ENCODE measurements at regions not wholly inside any gene's neighbourhood (a gene's known extent, or its start where the extent isn't known, plus 50 kb on each side); places are given as distances from the start of the nearest gene placed in this dataset.

- DNase-seq (ENCODE audit: low read depth) = no peak
Observed at GRCh38 chr12:92360543-92360942, 214.9 kb upstream of the BTG1 start.

DNA sequence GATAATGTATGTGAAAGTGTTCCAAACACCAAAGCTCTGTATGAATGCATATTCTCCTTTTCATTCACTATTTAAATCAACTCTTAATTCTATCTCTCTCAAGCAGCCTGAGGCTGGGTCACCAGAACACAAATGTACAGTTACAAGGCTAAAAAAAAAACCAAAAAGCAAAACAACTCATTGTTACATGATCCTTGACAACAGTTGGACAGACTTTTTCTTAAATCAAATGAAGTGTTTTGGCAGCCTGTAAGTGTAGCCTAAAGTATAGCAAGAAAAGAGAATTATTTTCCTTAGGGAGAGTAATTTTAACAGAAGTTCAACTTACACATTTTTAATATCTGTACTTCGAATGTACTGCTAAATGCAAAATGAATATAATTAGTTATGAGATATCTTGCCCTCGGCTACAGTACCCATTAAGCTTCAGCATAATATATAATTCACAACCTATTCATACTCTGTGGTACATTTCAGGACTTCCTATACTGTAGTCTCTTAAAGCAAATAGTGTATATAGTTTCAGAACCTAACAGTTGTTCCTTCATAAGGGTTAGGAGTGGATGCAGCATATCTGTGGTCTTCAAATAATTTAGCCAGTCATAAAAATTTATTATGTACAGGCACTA, 214.0 kb upstream of the BTG1 start:
- DNase-seq (ENCODE audit: low read depth) = no peak

DNA sequence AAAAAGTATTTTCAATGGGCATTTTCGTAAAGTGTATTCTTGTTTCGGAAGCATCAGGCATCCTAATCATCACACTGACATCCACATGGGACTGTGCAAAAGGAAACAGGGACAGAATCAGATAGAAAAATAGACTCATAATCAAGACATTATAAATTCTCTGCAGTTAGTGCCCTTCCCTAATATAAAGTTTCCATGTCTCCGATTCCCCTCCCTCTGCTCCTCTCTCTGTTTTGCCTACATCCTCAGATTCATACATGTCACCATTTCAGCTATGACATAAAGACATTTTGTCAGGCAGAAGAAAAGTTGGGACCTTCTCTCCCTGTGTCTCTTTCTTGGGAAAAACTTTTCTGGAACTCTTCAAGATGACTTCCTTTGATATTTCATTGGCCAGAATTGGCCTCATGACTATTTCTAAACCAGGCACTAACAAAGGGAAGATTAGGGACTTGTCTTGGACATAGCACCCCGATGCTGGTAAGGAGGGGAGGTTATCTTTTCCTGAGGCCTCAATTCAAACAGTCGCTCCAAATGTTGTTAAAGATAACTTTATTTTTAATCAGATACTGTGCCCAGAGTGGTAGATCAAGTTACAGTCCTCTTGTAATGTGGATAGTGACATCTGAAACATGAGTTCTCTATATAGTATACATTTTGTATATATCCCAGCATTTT, 212.1 kb upstream of the BTG1 start:
- no peak for DNase-seq (ENCODE audit: low read depth)

- no peak for DNase-seq (ENCODE audit: low read depth)
Observed at GRCh38 chr12:92356425-92356824, 210.8 kb upstream of the BTG1 start.

DNA sequence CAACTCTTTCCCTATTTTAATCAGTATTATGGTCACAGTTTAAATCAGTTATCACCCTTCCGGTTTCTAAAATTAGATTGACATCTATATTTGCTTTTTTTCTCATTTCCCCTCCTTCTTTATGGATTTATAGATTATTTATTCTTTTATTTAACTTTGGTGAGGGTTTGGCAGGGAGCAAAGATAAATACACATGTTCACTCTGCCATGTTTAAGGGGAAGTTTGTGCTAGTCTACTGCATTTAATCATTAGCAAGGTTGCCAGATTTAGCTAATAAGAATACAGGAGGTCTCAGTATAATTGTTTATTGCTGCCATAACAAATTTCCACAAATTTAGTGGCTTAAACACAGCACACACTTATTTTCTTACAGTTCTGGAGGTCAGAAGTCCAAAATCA, 204.0 kb upstream of the BTG1 start:
- no peak for DNase-seq (ENCODE audit: low read depth)

- no peak for DNase-seq (ENCODE audit: low read depth)
Observed at GRCh38 chr12:92342574-92342973, 196.9 kb upstream of the BTG1 start.

DNA sequence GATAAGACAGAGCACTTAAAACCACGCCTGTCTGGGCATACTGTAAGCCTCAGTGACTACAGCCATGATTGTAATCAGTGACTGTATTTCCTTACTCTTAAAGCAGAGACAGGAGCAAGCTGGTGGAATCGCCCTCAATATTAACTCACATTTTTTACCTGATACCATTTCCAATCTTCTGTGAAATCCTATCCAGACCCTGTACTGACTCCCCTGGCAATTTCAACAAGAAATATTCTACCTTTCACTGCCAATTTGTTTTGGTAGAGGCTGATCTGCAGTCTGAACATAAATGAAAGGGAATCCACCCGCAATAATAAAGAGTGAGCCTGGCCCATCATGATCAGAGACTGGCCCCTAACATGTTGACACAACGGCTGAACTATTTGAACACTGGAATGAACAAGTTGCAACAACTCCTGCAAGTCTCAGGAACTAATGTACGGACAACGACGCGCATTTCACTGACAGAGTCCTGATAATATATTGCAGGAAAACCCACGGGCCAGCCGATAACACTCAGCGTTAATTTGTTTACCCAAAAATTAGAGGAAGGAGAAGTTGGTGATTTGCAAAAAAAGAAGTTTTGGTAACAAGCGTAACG, 195.5 kb upstream of the BTG1 start:
- no peak for DNase-seq (ENCODE audit: low read depth)

- no peak for DNase-seq (ENCODE audit: low read depth)
Observed at GRCh38 chr12:92340441-92341064, 194.9 kb upstream of the BTG1 start.

GRCh38 chr12:92340003-92340402, 194.4 kb upstream of the BTG1 start:
- DNase-seq (ENCODE audit: low read depth) = no peak

- no peak for DNase-seq (ENCODE audit: low read depth)
Observed at GRCh38 chr12:92339198-92339821, 193.7 kb upstream of the BTG1 start.

- DNase-seq (ENCODE audit: low read depth) = no peak
Observed at GRCh38 chr12:92338671-92339070, 193.0 kb upstream of the BTG1 start.

DNA sequence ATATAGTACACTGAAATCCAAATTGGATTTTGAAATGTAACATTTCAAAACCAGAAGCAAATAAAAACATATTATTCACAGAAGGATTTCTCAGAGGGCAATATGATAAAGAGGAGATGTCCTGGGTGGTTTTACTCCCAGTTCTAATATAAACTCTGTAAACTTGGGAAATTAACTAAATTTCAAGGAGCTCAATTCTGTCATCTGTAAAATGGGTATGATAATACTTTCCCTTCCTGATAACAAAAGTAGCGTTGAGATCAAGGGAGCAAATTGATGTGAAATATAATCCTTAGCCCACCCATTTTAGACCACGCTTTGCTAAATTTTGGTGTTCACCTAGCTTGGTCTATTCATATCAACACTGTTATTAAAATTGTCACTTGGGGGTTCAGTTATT, 192.5 kb upstream of the BTG1 start:
- no peak for DNase-seq (ENCODE audit: low read depth)

DNA sequence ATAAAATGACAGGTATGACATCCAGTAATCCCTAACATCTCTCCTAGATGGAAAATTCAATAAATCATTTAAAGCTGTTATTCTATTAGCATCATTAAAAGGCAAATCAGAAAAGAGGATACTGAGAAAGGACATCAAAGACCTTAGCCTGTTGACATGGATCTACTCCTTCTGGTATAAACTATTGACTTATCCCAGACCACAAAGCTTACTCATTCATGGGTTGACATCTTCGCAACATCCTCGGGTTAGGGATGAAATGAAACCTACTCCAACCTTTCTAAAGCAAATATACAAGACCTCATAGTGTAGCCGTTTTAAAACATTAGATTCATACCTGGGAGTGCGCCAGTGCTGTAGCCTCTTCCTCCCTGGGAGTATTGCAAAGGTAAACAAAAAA, 191.5 kb upstream of the BTG1 start:
- DNase-seq (ENCODE audit: low read depth) = no peak

DNA sequence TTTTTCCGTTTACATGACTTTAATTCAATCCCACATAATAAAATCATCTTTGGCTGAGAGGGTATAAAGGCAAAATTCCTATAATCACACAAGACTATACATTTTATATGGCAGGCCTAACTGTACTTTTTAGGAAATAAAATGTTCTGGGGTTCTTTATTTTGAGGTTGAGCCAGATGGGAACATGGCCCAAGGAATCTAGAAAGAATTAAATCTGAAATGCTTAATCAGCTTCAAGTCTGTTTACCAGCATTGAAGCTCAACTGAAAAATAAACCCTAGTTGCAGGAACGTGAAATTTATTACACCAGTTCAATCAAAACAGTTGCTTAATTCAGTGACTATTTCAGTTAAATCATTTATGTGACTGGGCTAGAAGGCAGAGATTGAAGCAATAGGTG, 191.0 kb upstream of the BTG1 start:
- no peak for DNase-seq (ENCODE audit: low read depth)

DNA sequence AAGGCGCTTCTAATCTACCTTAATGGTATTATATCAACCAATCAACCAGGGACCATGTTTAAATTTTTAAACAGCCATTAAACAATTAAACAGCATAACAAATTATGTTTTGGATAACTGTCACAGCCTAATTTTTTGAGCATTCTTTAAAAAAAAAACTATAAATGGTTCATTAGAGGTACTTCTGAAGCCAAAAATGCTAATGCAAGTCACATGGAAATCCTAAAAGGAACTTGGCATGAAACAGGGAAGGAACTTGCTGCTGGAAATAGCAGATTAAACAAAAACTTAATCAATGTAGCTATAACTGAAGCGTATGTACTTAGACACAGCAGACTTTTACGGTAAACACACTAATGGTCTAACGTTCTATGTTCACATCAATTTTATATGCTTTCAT, 190.2 kb upstream of the BTG1 start:
- no peak for DNase-seq (ENCODE audit: low read depth)

DNA sequence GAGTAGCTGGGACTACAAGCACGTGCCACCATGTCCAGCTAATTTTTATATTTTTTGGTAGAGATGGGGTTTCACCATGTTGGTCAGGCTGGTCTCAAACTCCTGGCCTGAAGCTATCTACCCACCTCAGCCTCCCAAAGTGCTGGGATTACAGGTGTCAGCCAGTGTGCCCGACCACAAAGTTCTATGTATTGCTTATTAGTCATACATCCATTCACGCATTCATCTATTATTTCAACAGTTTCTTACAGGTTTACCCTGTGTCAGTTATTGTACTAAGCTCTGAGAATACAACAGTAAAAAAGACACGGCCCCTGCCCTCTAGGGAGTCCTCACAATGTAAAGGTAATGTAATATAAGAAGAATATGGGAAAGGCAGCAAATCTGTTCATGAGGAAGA, 188.9 kb upstream of the BTG1 start:
- DNase-seq (ENCODE audit: low read depth) = no peak

- no peak for DNase-seq (ENCODE audit: low read depth)
Observed at GRCh38 chr12:92332552-92332951, 186.9 kb upstream of the BTG1 start.

DNA sequence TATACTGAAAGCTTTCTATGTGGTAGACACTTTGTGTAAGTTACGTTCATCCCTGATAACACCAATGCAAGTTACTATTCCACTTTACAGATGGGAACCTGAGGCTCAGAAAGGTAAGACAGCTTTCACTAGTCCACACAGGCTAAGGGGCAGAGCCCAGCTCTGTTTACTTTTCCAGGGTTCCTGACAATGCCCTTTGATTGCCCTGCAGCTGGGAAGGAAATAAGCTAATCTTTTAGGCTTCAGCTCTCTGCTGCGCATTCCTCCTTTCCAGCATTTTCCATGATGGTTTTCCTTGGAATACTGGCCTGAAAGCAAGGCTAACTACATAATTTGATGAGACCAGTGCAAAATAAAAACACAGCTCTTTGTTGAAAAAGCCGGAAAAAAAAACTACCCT, 185.7 kb upstream of the BTG1 start:
- DNase-seq (ENCODE audit: low read depth) = no peak

- DNase-seq (ENCODE audit: low read depth) = no peak
Observed at GRCh38 chr12:92330654-92331053, 185.0 kb upstream of the BTG1 start.

- no peak for DNase-seq (ENCODE audit: low read depth)
Observed at GRCh38 chr12:92326877-92327276, 181.2 kb upstream of the BTG1 start.

DNA sequence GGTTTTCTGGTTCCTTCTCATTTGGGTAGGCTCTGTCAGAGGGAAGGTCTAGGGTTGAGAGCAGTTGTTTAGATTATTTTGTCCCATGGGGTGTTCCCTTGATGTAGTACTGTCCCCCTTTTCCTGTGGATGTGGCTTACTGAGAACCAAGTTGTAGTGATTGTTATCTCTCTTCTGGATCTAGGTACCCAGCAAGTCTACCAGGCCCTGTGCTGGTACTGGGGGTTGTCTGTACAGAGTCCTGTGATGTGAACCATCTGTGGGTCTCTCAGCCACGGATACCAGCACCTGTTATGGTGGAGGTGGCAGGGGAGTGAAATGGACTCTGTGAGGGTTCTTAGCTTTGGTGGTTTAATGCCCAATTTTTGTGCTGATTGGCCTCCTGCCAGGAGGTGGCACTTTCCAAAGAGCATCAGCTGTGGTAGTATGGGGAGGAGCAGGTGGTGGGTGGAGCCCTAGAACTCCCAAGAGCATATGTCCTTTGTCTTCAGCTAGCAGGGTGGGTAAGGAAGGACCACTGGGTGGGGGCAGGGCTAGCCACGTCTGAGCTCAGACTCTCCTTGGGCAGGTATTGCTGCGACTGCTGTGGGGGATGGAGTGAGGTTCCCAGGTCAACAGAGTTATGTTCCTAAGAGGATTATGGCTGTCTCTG, 179.3 kb upstream of the BTG1 start:
- no peak for DNase-seq (ENCODE audit: low read depth)

- DNase-seq (ENCODE audit: low read depth) = no peak
Observed at GRCh38 chr12:92312463-92312964, 166.9 kb upstream of the BTG1 start.

Data from forelimb muscle (tissue), 1 donor.